ENCODE measurements at regions not wholly inside any gene's neighbourhood (a gene's known extent, or its start where the extent isn't known, plus 50 kb on each side); places are given as distances from the start of the nearest gene placed in this dataset.

- no peak for TF ChIP-seq CTCF (IDR thresholded peaks at IDR 0.05)
- TF ChIP-seq EZH2 (IDR thresholded peaks at IDR 0.05; ENCODE audit: borderline replicate concordance, insufficient read depth, low read depth, low read length, poor library complexity, severe bottlenecking): no peak
These were observed 99.5 kb upstream of the BACE2 start for GRCh38 chr21:41068496-41068895.
